ENCODE measurements at regions not wholly inside any gene's neighbourhood (a gene's known extent, or its start where the extent isn't known, plus 50 kb on each side); places are given as distances from the start of the nearest gene placed in this dataset.

- TF ChIP-seq CTCF (IDR thresholded peaks at IDR 0.05; ENCODE audit: insufficient read depth, low read length, poor library complexity, severe bottlenecking): no peak
- no peaks in the 10 kb centered on the region for H3K27me3 ChIP-seq (ENCODE audit: control insufficient read depth, insufficient read depth, low read length)
- peak; percentile 48 for DNase-seq (ENCODE audit: low read depth)
- H3K4me3 ChIP-seq (ENCODE audit: low read depth, low read length): no peak overlapping the region
- no peaks in the 10 kb centered on the region for H3K36me3 ChIP-seq (ENCODE audit: control insufficient read depth, insufficient read depth, low read length)
Observed at GRCh38 chr1:209409780-209410179, 173.7 kb upstream of the CAMK1G start.

GRCh38 chr1:209411491-209411929 lies 172.0 kb upstream of the CAMK1G start:
- no peak for DNase-seq (ENCODE audit: low read depth)
- Histone ChIP-seq H3K36me3 (ENCODE audit: control insufficient read depth, insufficient read depth, low read length) (no peaks in the 10 kb centered on the region), H3K27me3 (ENCODE audit: control insufficient read depth, insufficient read depth, low read length) (no peaks in the 10 kb centered on the region), H3K4me3 (ENCODE audit: low read depth, low read length) (no peak overlapping the region)
- no peak for TF ChIP-seq CTCF (IDR thresholded peaks at IDR 0.05; ENCODE audit: insufficient read depth, low read length, poor library complexity, severe bottlenecking)

GRCh38 chr1:209412036-209412435 lies 171.5 kb upstream of the CAMK1G start:
- Histone ChIP-seq H3K4me3 (ENCODE audit: low read depth, low read length) (no peak overlapping the region), H3K27me3 (ENCODE audit: control insufficient read depth, insufficient read depth, low read length) (no peaks in the 10 kb centered on the region), H3K36me3 (ENCODE audit: control insufficient read depth, insufficient read depth, low read length) (no peaks in the 10 kb centered on the region)
- TF ChIP-seq CTCF (IDR thresholded peaks at IDR 0.05; ENCODE audit: insufficient read depth, low read length, poor library complexity, severe bottlenecking): no peak
- DNase-seq (ENCODE audit: low read depth): no peak

GRCh38 chr1:209412566-209412965 lies 170.9 kb upstream of the CAMK1G start:
- Histone ChIP-seq H3K36me3 (ENCODE audit: control insufficient read depth, insufficient read depth, low read length) (no peaks in the 10 kb centered on the region), H3K4me3 (ENCODE audit: low read depth, low read length) (no peak overlapping the region), H3K27me3 (ENCODE audit: control insufficient read depth, insufficient read depth, low read length) (no peaks in the 10 kb centered on the region)
- TF ChIP-seq CTCF (IDR thresholded peaks at IDR 0.05; ENCODE audit: insufficient read depth, low read length, poor library complexity, severe bottlenecking): no peak
- no peak for DNase-seq (ENCODE audit: low read depth)

GRCh38 chr1:209413062-209413461 lies 170.5 kb upstream of the CAMK1G start:
- DNase-seq (ENCODE audit: low read depth): no peak
- Histone ChIP-seq H3K36me3 (ENCODE audit: control insufficient read depth, insufficient read depth, low read length) (no peaks in the 10 kb centered on the region), H3K27me3 (ENCODE audit: control insufficient read depth, insufficient read depth, low read length) (no peaks in the 10 kb centered on the region), H3K4me3 (ENCODE audit: low read depth, low read length) (no peak overlapping the region)
- TF ChIP-seq CTCF (IDR thresholded peaks at IDR 0.05; ENCODE audit: insufficient read depth, low read length, poor library complexity, severe bottlenecking): no peak

- no peak for TF ChIP-seq CTCF (IDR thresholded peaks at IDR 0.05; ENCODE audit: insufficient read depth, low read length, poor library complexity, severe bottlenecking)
- no peak for DNase-seq (ENCODE audit: low read depth)
- no peaks in the 10 kb centered on the region for H3K36me3 ChIP-seq (ENCODE audit: control insufficient read depth, insufficient read depth, low read length)
- H3K4me3 ChIP-seq (ENCODE audit: low read depth, low read length): no peak overlapping the region
- H3K27me3 ChIP-seq (ENCODE audit: control insufficient read depth, insufficient read depth, low read length): no peaks in the 10 kb centered on the region
Observed at GRCh38 chr1:209414803-209415329, 168.6 kb upstream of the CAMK1G start.
